ENCODE measurements at regions not wholly inside any gene's neighbourhood (a gene's known extent, or its start where the extent isn't known, plus 50 kb on each side); places are given as distances from the start of the nearest gene placed in this dataset.

- Histone ChIP-seq H3K9me3 (ENCODE audit: low read length) (peaks cover 3% of the 10 kb centered on the region; the same call in 1 of the 2 replicates), H3K27ac (ENCODE audit: low read length) (no peak overlapping the region)
Measured at GRCh38 chrX:9164533-9165426, 130.9 kb upstream of the FAM9B start.

GRCh38 chrX:9166584-9166944, 132.6 kb upstream of the FAM9B start:
- DNase-seq: no peak
- Histone ChIP-seq H3K4me3 (ENCODE audit: low read length) (no peak overlapping the region), H3K9me2 (replicated peaks; ENCODE audit: insufficient read depth, low read length) (no peaks in the 10 kb centered on the region), H3K36me3 (ENCODE audit: insufficient read depth, low read length) (no peaks in the 10 kb centered on the region), H3K9ac (ENCODE audit: low read length) (no peak overlapping the region), H4K20me1 (ENCODE audit: insufficient read depth, low read depth, low read length) (no peaks in the 10 kb centered on the region), H3K79me2 (ENCODE audit: low read length) (no peaks in the 10 kb centered on the region), H3K4me2 (ENCODE audit: low read depth, low read length, poor library complexity, severe bottlenecking) (no peak overlapping the region), H3K27me3 (ENCODE audit: low read length) (no peaks in the 10 kb centered on the region), H3K9me3 (ENCODE audit: low read length) (peaks cover 3% of the 10 kb centered on the region; the same call in 1 of the 2 replicates), H2AFZ (ENCODE audit: low read length) (no peak overlapping the region), H3K4me1 (ENCODE audit: low read length) (no peaks in the 10 kb centered on the region), H3K27ac (ENCODE audit: low read length) (no peak overlapping the region)

More at GRCh38 chrX:9164533-9165426, 130.9 kb upstream of the FAM9B start:
- H3K36me3 ChIP-seq (ENCODE audit: insufficient read depth, low read length): no peaks in the 10 kb centered on the region
- no peak overlapping the region for H3K4me2 ChIP-seq (ENCODE audit: low read depth, low read length, poor library complexity, severe bottlenecking)
- H3K9me2 ChIP-seq (replicated peaks; ENCODE audit: insufficient read depth, low read length): no peaks in the 10 kb centered on the region
- no peaks in the 10 kb centered on the region for H3K4me1 ChIP-seq (ENCODE audit: low read length)
- H3K4me3 ChIP-seq (ENCODE audit: low read length): no peak overlapping the region
- no peak overlapping the region for H3K9ac ChIP-seq (ENCODE audit: low read length)
- H4K20me1 ChIP-seq (ENCODE audit: insufficient read depth, low read depth, low read length): no peaks in the 10 kb centered on the region
- no peak for DNase-seq
- H2AFZ ChIP-seq (ENCODE audit: low read length): no peak overlapping the region
- no peaks in the 10 kb centered on the region for H3K79me2 ChIP-seq (ENCODE audit: low read length)
- no peaks in the 10 kb centered on the region for H3K27me3 ChIP-seq (ENCODE audit: low read length)

- no peak for DNase-seq
- Histone ChIP-seq H3K9me3 (ENCODE audit: low read length) (peaks cover 3% of the 10 kb centered on the region; the same call in 1 of the 2 replicates), H3K27me3 (ENCODE audit: low read length) (no peaks in the 10 kb centered on the region), H3K9me2 (replicated peaks; ENCODE audit: insufficient read depth, low read length) (no peaks in the 10 kb centered on the region), H4K20me1 (ENCODE audit: insufficient read depth, low read depth, low read length) (no peaks in the 10 kb centered on the region), H3K9ac (ENCODE audit: low read length) (no peak overlapping the region), H3K4me1 (ENCODE audit: low read length) (no peaks in the 10 kb centered on the region), H3K27ac (ENCODE audit: low read length) (no peak overlapping the region), H3K4me2 (ENCODE audit: low read depth, low read length, poor library complexity, severe bottlenecking) (no peak overlapping the region), H3K36me3 (ENCODE audit: insufficient read depth, low read length) (no peaks in the 10 kb centered on the region), H2AFZ (ENCODE audit: low read length) (no peak overlapping the region), H3K4me3 (ENCODE audit: low read length) (no peak overlapping the region), H3K79me2 (ENCODE audit: low read length) (no peaks in the 10 kb centered on the region)
Measured at GRCh38 chrX:9171841-9172463, 138.0 kb upstream of the FAM9B start.

GRCh38 chrX:9172464-9172850, 138.5 kb upstream of the FAM9B start:
- no peaks in the 10 kb centered on the region for H4K20me1 ChIP-seq (ENCODE audit: insufficient read depth, low read depth, low read length)
- H3K79me2 ChIP-seq (ENCODE audit: low read length): no peaks in the 10 kb centered on the region
- no peaks in the 10 kb centered on the region for H3K4me1 ChIP-seq (ENCODE audit: low read length)
- DNase-seq: no peak
- H3K9ac ChIP-seq (ENCODE audit: low read length): no peak overlapping the region
- H3K4me3 ChIP-seq (ENCODE audit: low read length): no peak overlapping the region
- H2AFZ ChIP-seq (ENCODE audit: low read length): no peak overlapping the region
- no peaks in the 10 kb centered on the region for H3K9me2 ChIP-seq (replicated peaks; ENCODE audit: insufficient read depth, low read length)
- H3K4me2 ChIP-seq (ENCODE audit: low read depth, low read length, poor library complexity, severe bottlenecking): no peak overlapping the region
- H3K27me3 ChIP-seq (ENCODE audit: low read length): no peaks in the 10 kb centered on the region
- H3K27ac ChIP-seq (ENCODE audit: low read length): no peak overlapping the region
- H3K9me3 ChIP-seq (ENCODE audit: low read length): peaks cover 2% of the 10 kb centered on the region; the same call in 1 of the 2 replicates
- no peaks in the 10 kb centered on the region for H3K36me3 ChIP-seq (ENCODE audit: insufficient read depth, low read length)

- Histone ChIP-seq H3K4me3 (ENCODE audit: low read length) (no peak overlapping the region), H3K27me3 (ENCODE audit: low read length) (no peaks in the 10 kb centered on the region), H3K4me1 (ENCODE audit: low read length) (no peaks in the 10 kb centered on the region), H3K9me3 (ENCODE audit: low read length) (no peaks in the 10 kb centered on the region), H3K79me2 (ENCODE audit: low read length) (no peaks in the 10 kb centered on the region), H3K9me2 (replicated peaks; ENCODE audit: insufficient read depth, low read length) (no peaks in the 10 kb centered on the region), H3K4me2 (ENCODE audit: low read depth, low read length, poor library complexity, severe bottlenecking) (no peak overlapping the region), H3K36me3 (ENCODE audit: insufficient read depth, low read length) (no peaks in the 10 kb centered on the region), H3K27ac (ENCODE audit: low read length) (no peak overlapping the region), H2AFZ (ENCODE audit: low read length) (no peak overlapping the region), H4K20me1 (ENCODE audit: insufficient read depth, low read depth, low read length) (no peaks in the 10 kb centered on the region), H3K9ac (ENCODE audit: low read length) (no peak overlapping the region)
- no peak for DNase-seq
Measured at GRCh38 chrX:9180623-9181022, 146.7 kb upstream of the FAM9B start.

GRCh38 chrX:9182041-9182440, 148.1 kb upstream of the FAM9B start:
- Histone ChIP-seq H3K4me1 (ENCODE audit: low read length) (no peaks in the 10 kb centered on the region), H3K27ac (ENCODE audit: low read length) (no peak overlapping the region), H3K79me2 (ENCODE audit: low read length) (no peaks in the 10 kb centered on the region), H3K4me3 (ENCODE audit: low read length) (no peak overlapping the region), H3K9me3 (ENCODE audit: low read length) (no peaks in the 10 kb centered on the region), H3K36me3 (ENCODE audit: insufficient read depth, low read length) (no peaks in the 10 kb centered on the region), H3K9me2 (replicated peaks; ENCODE audit: insufficient read depth, low read length) (no peaks in the 10 kb centered on the region), H2AFZ (ENCODE audit: low read length) (no peak overlapping the region), H3K4me2 (ENCODE audit: low read depth, low read length, poor library complexity, severe bottlenecking) (no peak overlapping the region), H4K20me1 (ENCODE audit: insufficient read depth, low read depth, low read length) (no peaks in the 10 kb centered on the region), H3K9ac (ENCODE audit: low read length) (no peak overlapping the region), H3K27me3 (ENCODE audit: low read length) (no peaks in the 10 kb centered on the region)
- no peak for DNase-seq

- Histone ChIP-seq H3K9me2 (replicated peaks; ENCODE audit: insufficient read depth, low read length) (no peaks in the 10 kb centered on the region), H3K4me3 (ENCODE audit: low read length) (no peak overlapping the region), H3K4me2 (ENCODE audit: low read depth, low read length, poor library complexity, severe bottlenecking) (no peak overlapping the region), H4K20me1 (ENCODE audit: insufficient read depth, low read depth, low read length) (no peaks in the 10 kb centered on the region), H3K9ac (ENCODE audit: low read length) (no peak overlapping the region), H2AFZ (ENCODE audit: low read length) (no peak overlapping the region), H3K36me3 (ENCODE audit: insufficient read depth, low read length) (no peaks in the 10 kb centered on the region), H3K4me1 (ENCODE audit: low read length) (no peaks in the 10 kb centered on the region), H3K9me3 (ENCODE audit: low read length) (no peaks in the 10 kb centered on the region), H3K27me3 (ENCODE audit: low read length) (no peaks in the 10 kb centered on the region), H3K27ac (ENCODE audit: low read length) (no peak overlapping the region), H3K79me2 (ENCODE audit: low read length) (no peaks in the 10 kb centered on the region)
- no peak for DNase-seq
Measured at GRCh38 chrX:9183481-9183880, 149.6 kb upstream of the FAM9B start.

- no peaks in the 10 kb centered on the region for H3K9me2 ChIP-seq (replicated peaks; ENCODE audit: insufficient read depth, low read length)
- H4K20me1 ChIP-seq (ENCODE audit: insufficient read depth, low read depth, low read length): no peaks in the 10 kb centered on the region
Measured at GRCh38 chrX:9184211-9184610, 150.3 kb upstream of the FAM9B start.

More at GRCh38 chrX:9184211-9184610, 150.3 kb upstream of the FAM9B start:
- Histone ChIP-seq H3K9ac (ENCODE audit: low read length) (no peak overlapping the region), H2AFZ (ENCODE audit: low read length) (no peak overlapping the region), H3K4me1 (ENCODE audit: low read length) (no peaks in the 10 kb centered on the region), H3K79me2 (ENCODE audit: low read length) (no peaks in the 10 kb centered on the region), H3K4me2 (ENCODE audit: low read depth, low read length, poor library complexity, severe bottlenecking) (no peak overlapping the region), H3K36me3 (ENCODE audit: insufficient read depth, low read length) (no peaks in the 10 kb centered on the region), H3K27ac (ENCODE audit: low read length) (no peak overlapping the region), H3K4me3 (ENCODE audit: low read length) (no peak overlapping the region), H3K27me3 (ENCODE audit: low read length) (no peaks in the 10 kb centered on the region), H3K9me3 (ENCODE audit: low read length) (no peaks in the 10 kb centered on the region)
- no peak for DNase-seq
